ENCODE measurements at regions not wholly inside any gene's neighbourhood (a gene's known extent, or its start where the extent isn't known, plus 50 kb on each side); places are given as distances from the start of the nearest gene placed in this dataset.

DNA sequence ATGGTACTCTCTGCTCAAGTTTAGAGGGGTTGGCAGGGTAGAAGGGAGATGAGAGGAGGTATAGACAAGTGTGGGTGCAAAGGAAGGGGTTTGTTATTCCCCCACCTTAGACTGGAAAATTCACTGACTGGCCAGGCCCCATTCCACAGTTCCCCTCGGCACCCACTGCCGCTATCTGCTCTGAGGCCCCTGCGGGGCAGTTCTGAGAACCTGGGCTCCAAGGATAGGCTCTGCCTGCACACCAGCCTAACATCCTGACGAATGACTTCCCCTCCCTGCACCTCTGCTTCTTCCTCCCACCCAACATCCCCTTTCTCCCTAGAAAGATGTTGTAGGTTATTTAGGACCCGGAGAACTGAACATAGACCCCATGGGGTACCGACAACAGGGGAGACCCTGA, 303.9 kb upstream of the HDAC4 start:
- TF ChIP-seq, protein P1, sequence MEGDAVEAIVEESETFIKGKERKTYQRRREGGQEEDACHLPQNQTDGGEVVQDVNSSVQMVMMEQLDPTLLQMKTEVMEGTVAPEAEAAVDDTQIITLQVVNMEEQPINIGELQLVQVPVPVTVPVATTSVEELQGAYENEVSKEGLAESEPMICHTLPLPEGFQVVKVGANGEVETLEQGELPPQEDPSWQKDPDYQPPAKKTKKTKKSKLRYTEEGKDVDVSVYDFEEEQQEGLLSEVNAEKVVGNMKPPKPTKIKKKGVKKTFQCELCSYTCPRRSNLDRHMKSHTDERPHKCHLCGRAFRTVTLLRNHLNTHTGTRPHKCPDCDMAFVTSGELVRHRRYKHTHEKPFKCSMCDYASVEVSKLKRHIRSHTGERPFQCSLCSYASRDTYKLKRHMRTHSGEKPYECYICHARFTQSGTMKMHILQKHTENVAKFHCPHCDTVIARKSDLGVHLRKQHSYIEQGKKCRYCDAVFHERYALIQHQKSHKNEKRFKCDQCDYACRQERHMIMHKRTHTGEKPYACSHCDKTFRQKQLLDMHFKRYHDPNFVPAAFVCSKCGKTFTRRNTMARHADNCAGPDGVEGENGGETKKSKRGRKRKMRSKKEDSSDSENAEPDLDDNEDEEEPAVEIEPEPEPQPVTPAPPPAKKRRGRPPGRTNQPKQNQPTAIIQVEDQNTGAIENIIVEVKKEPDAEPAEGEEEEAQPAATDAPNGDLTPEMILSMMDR (IDR thresholded peaks at IDR 0.05), result no peak
- no peak for TF ChIP-seq POLR2A (IDR thresholded peaks at IDR 0.05)
